IMR-90 (cell line): ENCODE measurements at regions not wholly inside any gene's neighbourhood (a gene's known extent, or its start where the extent isn't known, plus 50 kb on each side); places are given as distances from the start of the nearest gene placed in this dataset.

Experiments
- ATAC-seq: fragments of 200-7000 bp; cut with Tn5 transposase; 2 replicates; pipeline ENCODE4 v1.9.1; 2020; ENCODE audit warnings: low read depth, mild to moderate bottlenecking, moderate library complexity
- BruUV-seq: library from RNA; stranded (reverse); fragments of 400-500 nt; replicated peaks from 2 replicates; lab custom pipeline; 2021; lab: Mats Ljungman, UMichigan
- CTCF ChIA-PET: fragments of 300-600 bp; formaldehyde crosslinking; extraction: SDS; loops from one replicate; lab custom pipeline; 2021; ENCODE audit warnings: antibody characterized with exemption; lab: Yijun Ruan, JAX
- POLR2A ChIA-PET: fragments of 300-600 bp; sonication (Branson Sonifier 250); formaldehyde crosslinking; loops from one replicate; lab custom pipeline; 2022; ENCODE audit warnings: antibody characterized with exemption; ENCODE audit not compliant: unreplicated experiment; lab: Charles Lee
- DNase-seq: peaks from one replicate; pipeline ENCODE4 v3.0.0; 2013
- H2AFZ ChIP-seq: replicated peaks from 2 replicates; pipeline ENCODE3; 2013; ENCODE audit warnings: low read length, mild to moderate bottlenecking; ENCODE audit not compliant: poor library complexity
- H2AK5ac ChIP-seq: 2 replicates; pipeline ENCODE4 v1.6.1; 2013; ENCODE audit warnings: low read depth, low read length, inconsistent platforms
- H2AK9ac ChIP-seq: replicated peaks from 2 replicates; pipeline ENCODE3; 2013; ENCODE audit warnings: mild to moderate bottlenecking, low read depth, low read length, moderate library complexity; ENCODE audit not compliant: poor library complexity
- H2BK120ac ChIP-seq: 2 replicates; pipeline ENCODE4 v1.6.1; 2013; ENCODE audit warnings: low read depth, low read length, inconsistent platforms
- H2BK15ac ChIP-seq: 3 replicates; pipeline ENCODE4 v1.6.1; 2013; ENCODE audit warnings: low read depth, low read length, inconsistent platforms
- H2BK20ac ChIP-seq: 2 replicates; pipeline ENCODE4 v1.6.1; 2013; ENCODE audit warnings: low read depth, mild to moderate bottlenecking, inconsistent platforms, low read length, moderate library complexity
- H2BK5ac ChIP-seq: 2 replicates; pipeline ENCODE4 v1.6.1; 2013; ENCODE audit warnings: mild to moderate bottlenecking, low read depth, low read length, inconsistent platforms; ENCODE audit not compliant: poor library complexity, severe bottlenecking
- H3K14ac ChIP-seq: replicated peaks from 2 replicates; pipeline ENCODE4 v1.6.1; 2013; ENCODE audit warnings: low read depth, low read length, inconsistent platforms
- H3K18ac ChIP-seq: 2 replicates; pipeline ENCODE4 v1.6.1; 2013; ENCODE audit warnings: low read depth, low read length, control low read depth
- H3K23ac ChIP-seq: 2 replicates; pipeline ENCODE4 v1.6.1; 2013; ENCODE audit warnings: low read depth, low read length, inconsistent platforms
- H3K27ac ChIP-seq: 2 replicates; pipeline ENCODE4 v1.5.1; 2013; ENCODE audit warnings: mild to moderate bottlenecking, control low read depth, low read length; ENCODE audit not compliant: insufficient read depth
- H3K27me3 ChIP-seq: 2 replicates; pipeline ENCODE4 v1.6.1; 2013; ENCODE audit warnings: low read length; ENCODE audit not compliant: control insufficient read depth, insufficient read depth
- H3K36me3 ChIP-seq: 2 replicates; pipeline ENCODE4 v1.6.1; 2013; ENCODE audit warnings: low read length, mixed read lengths; ENCODE audit not compliant: control insufficient read depth, insufficient read depth
- H3K4ac ChIP-seq: 2 replicates; pipeline ENCODE4 v1.6.1; 2013; ENCODE audit warnings: low read depth, low read length, inconsistent platforms
- H3K4me1 ChIP-seq: 2 replicates; pipeline ENCODE4 v1.6.1; 2013; ENCODE audit warnings: low read length, mixed read lengths; ENCODE audit not compliant: control insufficient read depth, insufficient read depth
- H3K4me2 ChIP-seq: 2 replicates; pipeline ENCODE4 v1.6.1; 2013; ENCODE audit warnings: low read depth, mild to moderate bottlenecking, control low read depth, low read length, moderate library complexity
- H3K4me3 ChIP-seq: 2 replicates; pipeline ENCODE4 v1.5.1; 2013; ENCODE audit warnings: low read depth, mild to moderate bottlenecking, control low read depth, low read length, moderate library complexity; ENCODE audit not compliant: insufficient read depth
- H3K56ac ChIP-seq: 2 replicates; pipeline ENCODE4 v1.6.1; 2013; ENCODE audit warnings: low read length, inconsistent platforms; ENCODE audit not compliant: insufficient read depth; ENCODE audit errors: extremely low read depth
- H3K79me1 ChIP-seq, 2 experiments: 2 replicates each; pipeline ENCODE4 v1.6.1; 2013; ENCODE audit warnings: low read length in 2 of 2, inconsistent platforms in 1 of 2, low read depth in 1 of 2
- H3K9ac ChIP-seq: 2 replicates; pipeline ENCODE4 v1.6.1; 2013; ENCODE audit warnings: low read depth, low read length, control low read depth
- H3K9me1 ChIP-seq: 2 replicates; pipeline ENCODE4 v1.6.1; 2013; ENCODE audit warnings: low read length, inconsistent platforms; ENCODE audit not compliant: insufficient read depth
- H3K9me3 ChIP-seq: 2 replicates; pipeline ENCODE4 v1.6.1; 2013; ENCODE audit warnings: low read length; ENCODE audit not compliant: control insufficient read depth, insufficient read depth
- H4K20me1 ChIP-seq: 2 replicates; pipeline ENCODE4 v1.6.1; 2013; ENCODE audit warnings: low read length, inconsistent platforms; ENCODE audit not compliant: insufficient read depth
- H4K5ac ChIP-seq: 2 replicates; pipeline ENCODE4 v1.6.1; 2013; ENCODE audit warnings: mild to moderate bottlenecking, low read depth, low read length, control low read depth
- H4K8ac ChIP-seq, 2 experiments: 2 replicates each; pipeline ENCODE4 v1.6.1; 2013; ENCODE audit warnings: low read depth in 2 of 2, low read length in 2 of 2, control low read depth in 1 of 2, inconsistent platforms in 1 of 2
- H4K91ac ChIP-seq: 2 replicates; pipeline ENCODE4 v1.6.1; 2013; ENCODE audit warnings: low read depth, low read length, inconsistent platforms; ENCODE audit not compliant: insufficient read depth
- FOS ChIP-seq: fragments of 150-350 bp; IDR thresholded peaks from 2 replicates; pipeline ENCODE4 v1.6.1; 2016; ENCODE audit warnings: low read depth, low read length
- MAFK ChIP-seq: IDR thresholded peaks from 2 replicates; pipeline ENCODE4 v1.6.1; 2012; ENCODE audit warnings: low read depth, low read length, improper control_type of control experiment
- RAD21 ChIP-seq: IDR thresholded peaks from 2 replicates; pipeline ENCODE4 v1.6.1; 2012; ENCODE audit warnings: low read length, improper control_type of control experiment
- SMC3 ChIP-seq: fragments of 150-350 bp; IDR thresholded peaks from 2 replicates; pipeline ENCODE4 v1.6.1; 2016; ENCODE audit warnings: low read depth, mild to moderate bottlenecking, antibody characterized with exemption, low read length, moderate library complexity
- WGBS, 2 experiments: methylation state at CpG; one replicate each; pipeline versions ENCODE4 v1.1.5 to v1.1.7; 2013; ENCODE audit warnings: missing lambda C conversion rate in 2 of 2; ENCODE audit not compliant: insufficient read length in 1 of 2; ENCODE audit errors: extremely low coverage in 2 of 2; 5-methylcytosine and 5-hydroxymethylcytosine counted together
- dilution Hi-C: fragments of 300-500 bp; cut with HindIII; formaldehyde crosslinking; loops from one replicate; pipeline ENCODE4 v1.14.3; 2018; ENCODE audit warnings: low sequenced_read_pairs; ENCODE audit not compliant: unreplicated experiment
- in situ Hi-C: fragments of 300-500 bp; cut with MboI; formaldehyde crosslinking; loops from 3 replicates; pipeline ENCODE4 v1.14.3; 2019; ENCODE audit warnings: low sequenced_read_pairs, inconsistent platforms, mixed read lengths
- intact Hi-C: fragments of 100-400 bp; cut with micrococcal nuclease; formaldehyde crosslinking; loops from 2 replicates; pipeline ENCODE4 v1.10.0; 2022

GRCh38 chr3:144942838-144943197, 971.2 kb downstream of the DIPK2A start:
- Histone ChIP-seq H3K23ac (no peak overlapping the region), H3K36me3 (no peaks in the 10 kb centered on the region), H2BK5ac (no peak overlapping the region), H2AK5ac (no peak overlapping the region), H3K18ac (no peak overlapping the region), H3K56ac (no peak overlapping the region), H3K4me1 (no peaks in the 10 kb centered on the region), H3K9me3 (no peaks in the 10 kb centered on the region; the same call in 1 of the 2 replicates), H2BK120ac (no peak overlapping the region), H3K4me3 (no peak overlapping the region), H2AK9ac (no peak overlapping the region), H3K4ac (no peak overlapping the region), H3K27me3 (no peaks in the 10 kb centered on the region), H3K14ac (no peak overlapping the region), H2BK20ac (no peak overlapping the region), H2AFZ (no peak overlapping the region), H2BK15ac (no peak overlapping the region), H4K8ac (no peak overlapping the region), H4K91ac (no peak overlapping the region), H3K27ac (no peak overlapping the region), H3K4me2 (no peak overlapping the region), H3K9ac (no peak overlapping the region), H4K5ac (no peak overlapping the region), H4K20me1 (no peaks in the 10 kb centered on the region), H3K9me1 (no peaks in the 10 kb centered on the region), H3K79me1 (no peaks in the 10 kb centered on the region)
- no TSS peak for BruUV-seq
- dilution Hi-C loops, result no loop called here
- ChIA-PET POLR2A (no interaction called here), CTCF (no interaction called here)
- ATAC-seq (no peak), DNase-seq (no peak)
- no CpG with 5 or more reads among the region's 3 CpGs for WGBS, 2 experiments
- in situ Hi-C loops, result no loop called here
- TF ChIP-seq RAD21 (no peak), SMC3 (no peak), FOS (no peak), MAFK (peak; percentile 37; the same call in 1 of the 2 replicates)
- intact Hi-C loops, result no loop called here
